ENCODE measurements at regions not wholly inside any gene's neighbourhood (a gene's known extent, or its start where the extent isn't known, plus 50 kb on each side); places are given as distances from the start of the nearest gene placed in this dataset.

- CTCF ChIA-PET, result interaction anchor here (1.0 kb wide), 1 partner anchor 18 kb away, joined by 3 read pairs; no protein-coding TSS in a partner anchor
- Histone ChIP-seq H3K27ac (ENCODE audit: insufficient read depth, low read depth, low read length) (no peak overlapping the region), H3K79me2 (ENCODE audit: control insufficient read depth, insufficient read depth, low read length) (no peaks in the 10 kb centered on the region), H4K20me1 (replicated peaks; ENCODE audit: control insufficient read depth, extremely low read depth, insufficient read depth, low read length) (no peaks in the 10 kb centered on the region), H3K4me1 (ENCODE audit: control insufficient read depth, extremely low read depth, insufficient read depth, low read length) (no peaks in the 10 kb centered on the region), H3K27me3 (ENCODE audit: control insufficient read depth in 2 of 2, insufficient read depth in 2 of 2, low read length in 2 of 2) (no peaks in the 10 kb centered on the region), H3K9me3 (replicated peaks; ENCODE audit: control insufficient read depth, insufficient read depth, low read length) (no peaks in the 10 kb centered on the region), H3K4me3 (replicated peaks in 1 of 3; ENCODE audit: insufficient read depth in 1 of 3, low read depth in 1 of 3, low read length in 3 of 3) (no peak overlapping the region), H3K4me2 (ENCODE audit: insufficient read depth, low read length) (no peak overlapping the region), H3K36me3 (ENCODE audit: control insufficient read depth in 2 of 2, extremely low read depth in 1 of 2, insufficient read depth in 2 of 2, low read length in 2 of 2) (no peaks in the 10 kb centered on the region), H2AFZ (ENCODE audit: low read depth, low read length) (no peak overlapping the region), H3K9ac (replicated peaks; ENCODE audit: extremely low read depth, insufficient read depth, low read length) (no peak overlapping the region), H3K9me1 (replicated peaks; ENCODE audit: control insufficient read depth, extremely low read depth, insufficient read depth, low read length) (no peaks in the 10 kb centered on the region)
- FAIRE-seq, result no peak
- DNase-seq (ENCODE audit: low read depth, low spot score), result no peak
- intact Hi-C loops (cut with micrococcal nuclease), result no loop called here
- TF ChIP-seq JUN (IDR thresholded peaks at IDR 0.05; ENCODE audit: borderline replicate concordance, insufficient read depth, insufficient read length, low read depth) (no peak), MYC (IDR thresholded peaks at IDR 0.05; ENCODE audit: low read depth, low read length) (no peak), POLR2A (IDR thresholded peaks at IDR 0.05; ENCODE audit: low read depth, low read length) (no peak), FOS (IDR thresholded peaks at IDR 0.05; ENCODE audit: borderline replicate concordance, insufficient read depth, low read length) (no peak), GATA2 (IDR thresholded peaks at IDR 0.05; ENCODE audit: insufficient read depth, insufficient read length, low read depth, low read length) (no peak), POLR2AphosphoS5 (IDR thresholded peaks at IDR 0.05; ENCODE audit: insufficient read depth, low read depth, low read length) (no peak), CTCF (IDR thresholded peaks at IDR 0.05; ENCODE audit: extremely low read depth in 1 of 2, insufficient read depth in 1 of 2, low read depth in 1 of 2, low read length in 2 of 2) (no peak), EZH2 (IDR thresholded peaks at IDR 0.05; ENCODE audit: borderline replicate concordance, low read depth, low read length, severe bottlenecking) (no peak)
- TF ChIP-seq, protein P1, sequence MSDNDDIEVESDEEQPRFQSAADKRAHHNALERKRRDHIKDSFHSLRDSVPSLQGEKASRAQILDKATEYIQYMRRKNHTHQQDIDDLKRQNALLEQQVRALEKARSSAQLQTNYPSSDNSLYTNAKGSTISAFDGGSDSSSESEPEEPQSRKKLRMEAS (IDR thresholded peaks at IDR 0.05; ENCODE audit: insufficient read depth, insufficient read length), result no peak
- BruUV-seq (replicated peaks), result no TSS peak
- dilution Hi-C loops (cut with MboI; ENCODE audit: extremely low pct_ligation_motif_present, low sequenced_read_pairs), result no loop called here
- POLR2A ChIA-PET, result no interaction called here
Observed at GRCh38 chr5:159764283-159765134, 151.8 kb upstream of the ADRA1B start.
